Cardiac fibroblast (primary cell): ENCODE measurements at regions not wholly inside any gene's neighbourhood (a gene's known extent, or its start where the extent isn't known, plus 50 kb on each side); places are given as distances from the start of the nearest gene placed in this dataset.
"Not testable (repeated sequence)": the region's sequence is repeated elsewhere in the genome, so short reads cannot be mapped to it uniquely, and the experiment has no call there.

Experiments
- DNase-seq, 2 donors: peaks; one replicate each; pipeline versions ENCODE4 v3.0.0 to v3.0.0-alpha.2; 2010; ENCODE audit warnings: low read depth in 2 of 2
- H3K4me3 ChIP-seq, 2 donors: replicated peaks in 1 of 2; 1 replicate in 1 of 2; 2 replicates in 1 of 2; pipeline ENCODE4 v1.5.1; 2011; ENCODE audit warnings: low read depth in 2 of 2, low read length in 2 of 2, mild to moderate bottlenecking in 2 of 2, moderate library complexity in 1 of 2
- CTCF ChIP-seq: IDR thresholded peaks from one replicate; pipeline ENCODE4 v1.5.1; 2011; ENCODE audit warnings: low read depth, mild to moderate bottlenecking, low read length, inconsistent platforms

- no peak for DNase-seq
- no peak overlapping the region for H3K4me3 ChIP-seq
- TF ChIP-seq CTCF = no peak
These were observed 146.3 kb upstream of the NRG3 start for GRCh38 chr10:81728692-81729091.

- TF ChIP-seq CTCF = no peak
- no peak for DNase-seq
- H3K4me3 ChIP-seq = no peak overlapping the region
These were observed 144.1 kb upstream of the NRG3 start for GRCh38 chr10:81730891-81731290.

- no peak for DNase-seq
- no peak overlapping the region for H3K4me3 ChIP-seq
- no peak for TF ChIP-seq CTCF
These were observed 141.5 kb upstream of the NRG3 start for GRCh38 chr10:81733542-81733941.

GRCh38 chr10:81735167-81735566 lies 139.8 kb upstream of the NRG3 start:
- not testable (repeated sequence) for DNase-seq, H3K4me3 ChIP-seq

- no peak overlapping the region for H3K4me3 ChIP-seq
- DNase-seq = no peak
- TF ChIP-seq CTCF = no peak
These were observed 115.9 kb upstream of the NRG3 start for GRCh38 chr10:81759111-81759510.

GRCh38 chr10:81784111-81784597 lies 90.8 kb upstream of the NRG3 start:
- no peak overlapping the region for H3K4me3 ChIP-seq
- DNase-seq = no peak
- TF ChIP-seq CTCF = no peak

GRCh38 chr10:81792729-81793128 lies 82.3 kb upstream of the NRG3 start:
- H3K4me3 ChIP-seq = no peak overlapping the region
- DNase-seq = no peak
- no peak for TF ChIP-seq CTCF

- H3K4me3 ChIP-seq = no peak overlapping the region
- no peak for TF ChIP-seq CTCF
- DNase-seq = no peak
These were observed 68.2 kb upstream of the NRG3 start for GRCh38 chr10:81806842-81807241.
